Nucleus accumbens (tissue), 56 donors: ENCODE measurements at regions not wholly inside any gene's neighbourhood (a gene's known extent, or its start where the extent isn't known, plus 50 kb on each side); places are given as distances from the start of the nearest gene placed in this dataset.
"Not testable (repeated sequence)": the region's sequence is repeated elsewhere in the genome, so short reads cannot be mapped to it uniquely, and the experiment has no call there.

Source experiments
- DNase-seq, 56 donors: peaks; one replicate each; lab custom pipeline; 2025; lab: John Stamatoyannopoulos, UW

- no peak for DNase-seq
Observed at GRCh38 chr4:137408527-137409177, 123.6 kb downstream of the PCDH18 start.

DNA sequence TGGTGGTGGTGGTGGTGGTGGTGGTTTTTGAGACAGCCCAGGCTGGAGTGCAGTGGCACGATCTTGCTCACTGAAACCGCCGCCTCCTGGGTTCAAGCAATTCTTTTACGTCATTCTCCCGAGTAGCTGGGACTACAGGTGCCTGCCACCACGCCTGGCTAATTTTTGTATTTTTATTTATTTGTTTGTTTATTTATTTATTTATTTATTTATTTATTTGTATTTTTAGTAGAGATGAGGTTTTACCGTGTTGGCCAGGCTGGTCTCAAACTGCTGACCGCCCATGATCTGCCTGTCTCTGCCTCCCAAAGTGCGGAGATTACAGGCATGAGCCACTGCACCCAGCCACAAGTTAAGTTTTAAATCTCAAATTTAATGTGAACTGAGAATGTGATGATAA is 126.5 kb downstream of the PCDH18 start:
- not testable (repeated sequence) for DNase-seq

- no peak for DNase-seq
Observed at GRCh38 chr4:137394018-137394417, 138.3 kb downstream of the PCDH18 start.

DNA sequence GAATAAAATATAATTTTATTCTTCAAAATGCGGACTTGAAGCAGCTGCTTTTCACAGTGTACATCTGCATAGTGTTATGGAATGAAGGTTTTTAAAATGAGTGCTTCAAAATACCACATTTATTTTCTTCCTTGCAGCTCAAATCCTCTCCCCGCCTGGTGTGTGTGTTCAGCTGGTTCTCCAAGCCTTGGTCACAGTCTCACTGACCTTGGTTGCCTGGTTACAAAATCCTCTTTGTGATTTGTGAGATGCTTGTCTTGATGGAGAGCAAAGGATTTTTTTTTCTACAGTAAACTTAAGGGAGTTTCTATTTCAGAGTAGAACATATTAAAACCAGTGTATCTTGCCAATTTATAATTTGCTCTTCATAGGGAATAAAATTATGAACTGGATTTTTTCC is 139.2 kb downstream of the PCDH18 start:
- DNase-seq, result no peak

- DNase-seq, result no peak
Observed at GRCh38 chr4:137390707-137391106, 141.6 kb downstream of the PCDH18 start.

GRCh38 chr4:137389911-137390520 is 142.3 kb downstream of the PCDH18 start:
- no peak for DNase-seq

DNA sequence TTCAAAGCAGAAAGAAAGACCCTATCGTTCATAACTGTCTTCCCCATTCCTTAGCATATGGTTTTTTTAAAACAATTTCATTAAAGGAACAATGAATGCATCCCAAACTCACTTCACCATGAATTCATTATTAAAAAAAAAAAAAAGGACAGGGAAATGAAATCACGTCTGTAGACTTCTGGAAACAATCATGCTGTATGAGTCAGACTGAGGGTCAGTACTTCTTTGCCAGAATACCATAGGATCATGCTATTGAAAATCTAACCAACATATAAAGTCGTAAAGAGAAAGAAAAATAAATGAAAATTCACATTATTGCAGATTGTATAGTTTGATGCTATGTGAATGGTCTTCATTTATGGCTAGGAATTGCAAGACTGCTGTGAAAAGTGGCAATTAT is 144.4 kb downstream of the PCDH18 start:
- DNase-seq, result no peak

GRCh38 chr4:137384476-137384875 is 147.8 kb downstream of the PCDH18 start:
- no peak for DNase-seq

- no peak for DNase-seq
Observed at GRCh38 chr4:137378821-137379220, 153.5 kb downstream of the PCDH18 start.

- no peak for DNase-seq
Observed at GRCh38 chr4:137378393-137378792, 153.9 kb downstream of the PCDH18 start.

DNA sequence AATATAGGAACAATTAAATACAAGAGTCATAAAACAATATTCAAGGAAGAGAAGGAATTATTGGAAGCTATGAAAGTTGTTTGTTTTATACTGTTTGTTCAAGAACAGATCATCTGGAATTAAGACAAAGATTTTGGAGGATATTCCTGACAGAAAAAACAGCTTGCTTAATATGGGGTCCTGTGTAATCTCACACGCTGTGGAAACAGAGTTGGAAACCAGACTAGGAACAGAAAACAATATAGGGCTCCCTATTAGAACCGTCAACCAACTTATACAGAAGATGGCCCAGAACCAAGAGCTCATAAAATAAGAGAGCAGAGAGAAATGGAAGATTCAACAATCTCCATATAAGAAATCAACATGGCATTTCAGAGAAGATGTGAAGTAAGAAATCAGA is 156.0 kb downstream of the PCDH18 start:
- no peak for DNase-seq

GRCh38 chr4:137375111-137375850 is 157.0 kb downstream of the PCDH18 start:
- no peak for DNase-seq

- no peak for DNase-seq
Observed at GRCh38 chr4:137370679-137371078, 161.6 kb downstream of the PCDH18 start.

DNA sequence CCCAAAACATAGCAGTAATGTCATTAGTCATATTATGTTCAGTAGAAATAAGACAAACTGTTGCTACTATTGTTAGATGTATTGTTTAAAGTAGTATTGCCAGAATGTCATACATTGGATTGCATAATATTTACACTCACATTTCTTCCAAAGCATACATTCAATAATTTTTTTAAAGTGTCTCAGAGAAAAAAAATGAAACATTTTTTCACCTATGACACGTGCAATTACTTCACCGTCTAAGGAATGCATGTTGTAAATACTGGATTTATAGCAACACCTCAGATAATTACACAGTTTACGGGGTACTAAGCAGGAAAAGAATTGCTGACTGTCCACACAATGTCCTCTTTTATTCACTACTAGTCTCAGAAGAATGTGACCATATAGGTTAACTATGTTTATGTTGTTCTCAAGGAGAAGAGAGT is 162.1 kb downstream of the PCDH18 start:
- DNase-seq, result no peak

- no peak for DNase-seq
Observed at GRCh38 chr4:137367620-137368019, 164.7 kb downstream of the PCDH18 start.

DNA sequence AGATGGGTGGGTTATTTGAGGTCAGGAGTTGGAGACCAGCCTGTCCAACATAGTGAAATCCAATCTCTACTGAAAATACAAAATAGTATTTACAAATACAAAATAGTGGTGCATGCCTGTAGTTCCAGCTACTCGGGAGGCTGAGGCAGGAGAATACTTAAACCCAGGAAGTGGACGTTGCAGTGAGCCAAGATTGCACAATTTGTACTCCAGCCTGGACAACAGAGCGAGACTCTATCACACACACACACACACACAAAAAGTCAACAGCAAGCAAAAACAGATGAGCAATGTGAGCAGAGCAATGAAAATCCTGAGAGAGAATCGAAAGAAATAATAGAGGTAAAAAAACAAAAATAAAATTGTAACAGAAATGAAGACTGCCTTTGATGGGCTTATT is 168.8 kb downstream of the PCDH18 start:
- DNase-seq, result no peak

- no peak for DNase-seq
Observed at GRCh38 chr4:137361756-137362470, 170.4 kb downstream of the PCDH18 start.

DNA sequence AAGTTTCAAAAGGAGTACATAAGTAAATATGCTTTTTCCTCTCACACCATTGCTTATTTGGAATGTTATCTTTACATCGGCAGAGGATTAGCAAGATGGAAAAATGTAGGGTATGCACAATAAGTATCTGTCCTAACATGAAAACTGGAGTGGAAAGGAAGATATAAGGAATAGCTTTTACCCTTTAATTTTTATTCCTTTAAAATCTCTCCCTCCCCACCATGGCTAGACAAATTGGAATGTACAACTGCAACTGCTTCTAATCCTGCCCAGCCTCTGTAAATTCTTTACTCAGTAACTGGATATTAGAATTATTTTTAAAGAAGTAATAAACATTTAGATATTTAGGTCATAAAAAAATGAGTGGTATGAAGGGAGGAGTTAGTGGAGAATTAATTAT is 171.5 kb downstream of the PCDH18 start:
- DNase-seq, result no peak

DNA sequence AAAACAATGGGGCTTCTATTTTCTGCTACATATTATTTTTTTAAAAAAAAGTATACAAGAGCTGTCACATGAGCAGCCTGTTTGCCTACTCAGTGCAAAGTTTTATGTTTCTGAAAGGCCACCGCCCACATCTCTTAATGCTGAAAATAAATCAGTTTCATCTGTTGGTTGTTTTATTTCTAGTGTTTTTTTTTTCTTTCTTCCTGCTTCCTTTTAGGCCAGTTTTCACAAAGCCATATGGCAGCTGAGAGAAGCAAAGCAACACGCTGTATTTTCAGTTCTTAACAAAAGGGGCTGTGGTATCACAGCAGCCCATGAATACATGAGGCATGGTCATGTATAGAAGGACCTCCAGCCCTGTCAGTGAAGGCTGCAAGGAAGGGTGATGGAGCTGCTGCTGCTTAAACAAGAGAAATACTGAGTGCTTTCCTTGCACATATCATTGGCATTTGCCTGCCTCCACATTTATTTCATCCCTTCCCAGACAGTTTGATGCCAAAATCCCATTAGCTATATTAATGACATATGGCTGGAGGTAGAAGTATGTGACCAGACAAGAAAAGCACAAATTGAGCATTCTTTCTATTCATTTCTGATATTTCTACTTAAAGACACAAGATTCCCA is 172.5 kb downstream of the PCDH18 start:
- DNase-seq, result no peak

- DNase-seq, result not testable (repeated sequence)
Observed at GRCh38 chr4:137354562-137354961, 177.7 kb downstream of the PCDH18 start.

DNA sequence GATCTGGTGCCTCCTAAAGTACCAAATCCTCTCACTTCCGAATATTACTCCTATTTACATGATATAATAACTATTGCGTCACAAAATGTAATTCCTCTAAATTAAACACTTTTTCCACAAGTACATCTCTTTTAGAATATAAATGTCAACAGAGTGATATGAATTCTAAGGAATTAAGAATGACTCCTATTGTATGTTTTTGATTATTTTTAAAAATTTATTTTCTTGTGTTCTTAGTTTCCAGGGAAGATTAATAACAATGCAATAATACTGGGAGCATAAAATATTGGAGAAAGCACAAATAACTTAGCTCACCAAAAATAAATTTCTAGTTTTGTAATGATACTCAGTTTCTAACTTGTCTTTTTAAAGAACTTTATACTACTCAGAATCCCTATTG is 184.9 kb downstream of the PCDH18 start:
- no peak for DNase-seq
